GM12891 (cell line): ENCODE measurements at regions not wholly inside any gene's neighbourhood (a gene's known extent, or its start where the extent isn't known, plus 50 kb on each side); places are given as distances from the start of the nearest gene placed in this dataset.

Experiments used
- POLR2A ChIP-seq: IDR thresholded peaks from 2 replicates; pipeline ENCODE4 v1.6.1; 2011; ENCODE audit warnings: low read depth, low read length, control low read depth
- POLR2AphosphoS5 ChIP-seq: IDR thresholded peaks from 2 replicates; pipeline ENCODE4 v1.6.1; 2011; ENCODE audit warnings: low read depth, low read length, control low read depth

GRCh38 chr21:21971384-21971783 lies 973.2 kb downstream of the NCAM2 start:
- TF ChIP-seq POLR2A (no peak), POLR2AphosphoS5 (no peak)
